GM12878 (cell line): ENCODE measurements at regions not wholly inside any gene's neighbourhood (a gene's known extent, or its start where the extent isn't known, plus 50 kb on each side); places are given as distances from the start of the nearest gene placed in this dataset.

Experiments used
- ATAC-seq: fragments of 200-7000 bp; cut with Tn5 transposase; 3 replicates; pipeline ENCODE4 v1.9.1; 2020; ENCODE audit warnings: mild to moderate bottlenecking, moderate library complexity
- BruUV-seq: library from RNA; stranded (reverse); fragments of 400-500 nt; replicated peaks from 2 replicates; lab custom pipeline; 2021; lab: Mats Ljungman, UMichigan
- CTCF ChIA-PET: fragments of 300-600 bp; sonication (Branson Sonifier 250); formaldehyde crosslinking; extraction: SDS; loops from one replicate; lab custom pipeline; 2021; ENCODE audit warnings: inconsistent platforms; lab: Yijun Ruan, JAX
- POLR2A ChIA-PET: fragments of 350-600 bp; formaldehyde crosslinking; extraction: SDS; loops from one replicate; lab custom pipeline; 2021; ENCODE audit warnings: inconsistent platforms; lab: Charles Lee
- RAD21 ChIA-PET: fragments of 300-600 bp; sonication (Branson Sonifier 250); formaldehyde crosslinking; loops from one replicate; lab custom pipeline; 2023; ENCODE audit warnings: antibody characterized with exemption; ENCODE audit not compliant: unreplicated experiment; lab: Charles Lee
- SMC1A ChIA-PET: fragments of 300-600 bp; sonication (Branson Sonifier 250); formaldehyde crosslinking; loops from one replicate; lab custom pipeline; 2023; ENCODE audit not compliant: unreplicated experiment, uncharacterized antibody; lab: Charles Lee
- DNase-seq: peaks from one replicate; pipeline ENCODE4 v3.0.0-alpha.2; 2011; ENCODE audit warnings: low read depth, low spot score
- FAIRE-seq: peaks from 3 replicates; lab custom pipeline; 2011; peaks lifted over from hg19 to GRCh38; lab: Jason Lieb, UNC
- H2AFZ ChIP-seq: 2 replicates; pipeline ENCODE4 v1.6.0; 2011; ENCODE audit warnings: low read depth, low read length, control low read depth; ENCODE audit not compliant: control insufficient read depth
- H3K27ac ChIP-seq: 2 replicates; pipeline ENCODE4 v1.5.1; 2011; ENCODE audit warnings: control low read depth; ENCODE audit not compliant: control insufficient read depth, insufficient read depth
- H3K27me3 ChIP-seq, 2 experiments: replicated peaks in 1 of 2; 2 replicates each; pipeline versions ENCODE4 v1.6.0 to v1.6.1; 2011; ENCODE audit warnings: low read length in 1 of 2; ENCODE audit not compliant: control insufficient read depth in 2 of 2, insufficient read depth in 2 of 2
- H3K36me3 ChIP-seq, 2 experiments: 2 replicates each; pipeline ENCODE4 v1.5.1; 2011; ENCODE audit warnings: low read length in 1 of 2; ENCODE audit not compliant: control insufficient read depth in 2 of 2, insufficient read depth in 2 of 2
- H3K4me1 ChIP-seq: 2 replicates; pipeline ENCODE4 v1.6.1; 2011; ENCODE audit warnings: mild to moderate bottlenecking, low read length, moderate library complexity, mixed read lengths; ENCODE audit not compliant: control insufficient read depth, insufficient read depth
- H3K4me2 ChIP-seq: 2 replicates; pipeline ENCODE4 v1.6.0; 2011; ENCODE audit warnings: control low read depth; ENCODE audit not compliant: control insufficient read depth, insufficient read depth
- H3K4me3 ChIP-seq: fragments of 200-600 bp; sonication (generic); 2 replicates; pipeline ENCODE4 v1.5.1; 2016
- H3K79me2 ChIP-seq: 2 replicates; pipeline ENCODE4 v1.6.0; 2011; ENCODE audit warnings: low read length; ENCODE audit not compliant: control insufficient read depth, insufficient read depth
- H3K9ac ChIP-seq: 2 replicates; pipeline ENCODE4 v1.8.0; 2011; ENCODE audit warnings: low read length, control low read depth, mixed read lengths; ENCODE audit not compliant: control insufficient read depth, insufficient read depth
- H3K9me3 ChIP-seq: replicated peaks from 3 replicates; pipeline ENCODE4 v1.5.1; 2011; ENCODE audit warnings: mild to moderate bottlenecking, low read length; ENCODE audit not compliant: control insufficient read depth, insufficient read depth
- H4K20me1 ChIP-seq: 2 replicates; pipeline ENCODE4 v1.6.0; 2011; ENCODE audit not compliant: control insufficient read depth, insufficient read depth
- BCL11A ChIP-seq: IDR thresholded peaks from 2 replicates; pipeline ENCODE4 v1.6.1; 2011; ENCODE audit warnings: low read depth, low read length
- CREM ChIP-seq: IDR thresholded peaks from 2 replicates; pipeline ENCODE4 v1.6.1; 2014; ENCODE audit warnings: antibody characterized with exemption, low read depth
- EP300 ChIP-seq, 2 experiments: fragments of 150-350 bp in 1 of 2; IDR thresholded peaks; 2 replicates each; pipeline ENCODE4 v1.6.1; 2011 to 2012; ENCODE audit warnings: low read depth in 2 of 2, low read length in 2 of 2, borderline replicate concordance in 1 of 2, improper control_type of control experiment in 1 of 2, inconsistent platforms in 1 of 2; ENCODE audit not compliant: control insufficient read depth in 1 of 2
- JUNB ChIP-seq: IDR thresholded peaks from 2 replicates; pipeline ENCODE4 v1.6.1; 2016; ENCODE audit warnings: antibody characterized with exemption, mild to moderate bottlenecking
- NFYB ChIP-seq: IDR thresholded peaks from 2 replicates; pipeline ENCODE4 v1.6.1; 2011; ENCODE audit warnings: low read depth, mild to moderate bottlenecking, low read length, improper control_type of control experiment, moderate library complexity; ENCODE audit not compliant: insufficient read depth
- PAX5 ChIP-seq: IDR thresholded peaks from 2 replicates; pipeline ENCODE4 v1.6.1; 2011; ENCODE audit warnings: low read depth, low read length, borderline replicate concordance
- RELA ChIP-seq: fragments of 450-650 bp; IDR thresholded peaks from 2 replicates; pipeline ENCODE4 v1.8.0; 2014; ENCODE audit warnings: borderline replicate concordance; ENCODE audit not compliant: partially characterized antibody
- RFX5 ChIP-seq: IDR thresholded peaks from 2 replicates; pipeline ENCODE4 v1.6.1; 2011; ENCODE audit warnings: low read depth, low read length, improper control_type of control experiment
- in situ Hi-C: fragments of 300-500 bp; cut with MboI; formaldehyde crosslinking; loops from 9 replicates; pipeline ENCODE4 v1.14.3; 2018; ENCODE audit warnings: mixed read lengths
- intact Hi-C: fragments of 100-400 bp; cut with micrococcal nuclease; formaldehyde crosslinking; loops from one replicate; pipeline ENCODE4 v1.14.2; 2022; ENCODE audit not compliant: unreplicated experiment

DNA sequence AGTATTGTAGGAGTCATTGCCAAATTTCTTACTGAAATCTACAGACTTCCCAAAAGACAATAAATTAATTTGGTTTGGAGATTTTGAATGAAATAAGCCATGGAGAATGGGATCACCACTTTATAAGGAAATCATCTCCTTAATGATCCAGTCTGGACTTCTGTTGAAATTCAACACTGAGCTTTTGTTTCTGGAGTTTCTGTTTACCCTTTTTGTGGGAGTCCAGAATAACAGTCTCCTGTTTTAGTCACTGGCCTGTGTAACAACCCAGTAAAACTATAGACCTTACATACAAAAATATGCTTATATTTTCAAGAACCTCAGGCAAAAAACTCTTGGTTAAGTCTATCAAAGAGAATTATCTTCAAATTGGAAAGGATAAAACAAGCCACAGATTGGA lies 321.7 kb upstream of the PLET1 start:
- Histone ChIP-seq H4K20me1 (no peaks in the 10 kb centered on the region), H3K4me3 (no peak overlapping the region), H3K27me3 (no peaks in the 10 kb centered on the region), H3K4me2 (peak overlapping the region; percentile 1), H3K9ac (no peak overlapping the region), H3K36me3 (no peaks in the 10 kb centered on the region), H3K9me3 (no peaks in the 10 kb centered on the region), H3K4me1 (peaks cover 31% of the 10 kb centered on the region), H3K27ac (no peak overlapping the region), H2AFZ (no peak overlapping the region), H3K79me2 (no peaks in the 10 kb centered on the region)
- ChIA-PET POLR2A (interaction anchor here (0.9 kb wide), 1 partner anchor 62 kb away, joined by 3 read pairs; no protein-coding TSS in a partner anchor), RAD21 (interaction anchor here (1.0 to 4.8 kb wide), 3 partner anchors 95 to 707 kb away, joined by 3 to 23 read pairs (median 3); no protein-coding TSS in a partner anchor), CTCF (interaction anchor here (1.0 to 2.5 kb wide), 4 partner anchors 129 to 363 kb away, joined by 3 to 12 read pairs (median 4); no protein-coding TSS in a partner anchor), SMC1A (interaction anchor here (1.2 to 7.5 kb wide), 6 partner anchors 9 to 213 kb away, joined by 3 to 77 read pairs (median 4); no protein-coding TSS in a partner anchor)
- BruUV-seq: no TSS peak
- intact Hi-C loops: loop anchor here (5.0 kb wide), 1 partner anchor 365 kb away; no protein-coding TSS in a partner anchor
- no peak for FAIRE-seq
- in situ Hi-C loops: loop anchor here (5.0 kb wide), 1 partner anchor 355 kb away; the partner anchor contains the start of gene PTS
- no peak for ATAC-seq
- DNase-seq: no peak
- TF ChIP-seq PAX5 (no peak), RELA (no peak), RFX5 (no peak), BCL11A (no peak), CREM (no peak), EP300 (IDR thresholded peaks at IDR 0.05; ENCODE audit: borderline replicate concordance in 1 of 2, control insufficient read depth in 1 of 2, low read depth in 2 of 2, low read length in 2 of 2) (no peak), NFYB (no peak), JUNB (no peak)
